Trophoblast cell (in vitro differentiated cells and primary cell): ENCODE measurements at regions not wholly inside any gene's neighbourhood (a gene's known extent, or its start where the extent isn't known, plus 50 kb on each side); places are given as distances from the start of the nearest gene placed in this dataset.
A peak's percentile ranks its signal among the peaks of the same experiment; 100 is the strongest.

ENCODE experiments used
- DNase-seq, 2 donors: peaks; one replicate each; pipeline ENCODE4 v3.0.0-alpha.2; 2016
- H2AFZ ChIP-seq: 2 replicates; pipeline ENCODE4 v1.6.1; 2013; ENCODE audit warnings: low read length, moderate library complexity, mild to moderate bottlenecking; ENCODE audit not compliant: insufficient read depth, poor library complexity
- H2AK5ac ChIP-seq: 2 replicates; pipeline ENCODE4 v1.6.1; 2013; ENCODE audit warnings: mild to moderate bottlenecking, low read length
- H2BK120ac ChIP-seq: 2 replicates; pipeline ENCODE4 v1.6.1; 2013; ENCODE audit warnings: low read length, mild to moderate bottlenecking, moderate library complexity; ENCODE audit not compliant: insufficient read depth, poor library complexity
- H2BK12ac ChIP-seq: 2 replicates; pipeline ENCODE4 v1.6.1; 2013; ENCODE audit warnings: mild to moderate bottlenecking, low read length, moderate library complexity
- H2BK5ac ChIP-seq: 2 replicates; pipeline ENCODE4 v1.6.1; 2013; ENCODE audit warnings: low read length, low read depth, moderate library complexity, mild to moderate bottlenecking; ENCODE audit not compliant: poor library complexity
- H3K14ac ChIP-seq: 2 replicates; pipeline ENCODE4 v1.6.1; 2013; ENCODE audit warnings: mild to moderate bottlenecking, low read length
- H3K18ac ChIP-seq: 2 replicates; pipeline ENCODE4 v1.6.1; 2013; ENCODE audit warnings: mild to moderate bottlenecking, low read length
- H3K23ac ChIP-seq: 2 replicates; pipeline ENCODE4 v1.6.1; 2013; ENCODE audit warnings: low read length
- H3K27ac ChIP-seq: 2 replicates; pipeline ENCODE4 v1.5.1; 2013; ENCODE audit warnings: low read depth, mild to moderate bottlenecking, inconsistent platforms, low read length, moderate library complexity
- H3K27me3 ChIP-seq: 2 replicates; pipeline ENCODE4 v1.6.1; 2013; ENCODE audit warnings: inconsistent platforms, mild to moderate bottlenecking, low read length, moderate library complexity; ENCODE audit not compliant: insufficient read depth
- H3K36me3 ChIP-seq, 2 experiments: 1 replicate in 1 of 2; 2 replicates in 1 of 2; pipeline ENCODE4 v1.6.1; 2013; ENCODE audit warnings: low read length in 2 of 2, mild to moderate bottlenecking in 2 of 2, moderate library complexity in 1 of 2; ENCODE audit not compliant: insufficient read depth in 2 of 2, control insufficient read depth in 1 of 2
- H3K4ac ChIP-seq: 2 replicates; pipeline ENCODE4 v1.6.1; 2013; ENCODE audit warnings: low read depth, mild to moderate bottlenecking, low read length, moderate library complexity
- H3K4me1 ChIP-seq, 2 experiments: 1 replicate in 1 of 2; 2 replicates in 1 of 2; pipeline ENCODE4 v1.6.1; 2013; ENCODE audit warnings: low read length in 2 of 2, mild to moderate bottlenecking in 2 of 2, moderate library complexity in 1 of 2; ENCODE audit not compliant: insufficient read depth in 2 of 2, control insufficient read depth in 1 of 2
- H3K4me2 ChIP-seq: 2 replicates; pipeline ENCODE4 v1.6.1; 2013; ENCODE audit warnings: inconsistent platforms, mild to moderate bottlenecking, low read length, moderate library complexity
- H3K4me3 ChIP-seq: 2 replicates; pipeline ENCODE4 v1.5.1; 2013; ENCODE audit warnings: mild to moderate bottlenecking, low read depth, low read length, inconsistent platforms
- H3K79me1 ChIP-seq: one replicate; pipeline ENCODE4 v1.6.1; 2013; ENCODE audit warnings: low read length
- H3K79me2 ChIP-seq: 2 replicates; pipeline ENCODE4 v1.6.1; 2013; ENCODE audit warnings: low read length, mild to moderate bottlenecking; ENCODE audit not compliant: control insufficient read depth, insufficient read depth, poor library complexity
- H3K9ac ChIP-seq: 2 replicates; pipeline ENCODE4 v1.6.1; 2013; ENCODE audit warnings: mild to moderate bottlenecking, low read length
- H3K9me3 ChIP-seq: 2 replicates; pipeline ENCODE4 v1.6.1; 2013; ENCODE audit warnings: low read depth, mild to moderate bottlenecking, control low read depth, inconsistent platforms, low read length; ENCODE audit not compliant: insufficient read depth
- H4K12ac ChIP-seq: 2 replicates; pipeline ENCODE4 v1.6.1; 2013; ENCODE audit warnings: low read depth, mild to moderate bottlenecking, low read length, moderate library complexity
- H4K8ac ChIP-seq: 2 replicates; pipeline ENCODE4 v1.6.1; 2013; ENCODE audit warnings: low read depth, mild to moderate bottlenecking, low read length, moderate library complexity
- H4K91ac ChIP-seq: one replicate; pipeline ENCODE4 v1.6.1; 2013; ENCODE audit warnings: low read depth, mild to moderate bottlenecking, low read length, moderate library complexity
- WGBS: extraction: QIAGEN DNeasy Blood & Tissue Kit; methylation state at CpG from one replicate; pipeline ENCODE4 v1.1.7; 2013; ENCODE audit warnings: missing lambda C conversion rate; ENCODE audit not compliant: insufficient read length, insufficient coverage; ENCODE audit errors: extremely low coverage; 5-methylcytosine and 5-hydroxymethylcytosine counted together

DNA sequence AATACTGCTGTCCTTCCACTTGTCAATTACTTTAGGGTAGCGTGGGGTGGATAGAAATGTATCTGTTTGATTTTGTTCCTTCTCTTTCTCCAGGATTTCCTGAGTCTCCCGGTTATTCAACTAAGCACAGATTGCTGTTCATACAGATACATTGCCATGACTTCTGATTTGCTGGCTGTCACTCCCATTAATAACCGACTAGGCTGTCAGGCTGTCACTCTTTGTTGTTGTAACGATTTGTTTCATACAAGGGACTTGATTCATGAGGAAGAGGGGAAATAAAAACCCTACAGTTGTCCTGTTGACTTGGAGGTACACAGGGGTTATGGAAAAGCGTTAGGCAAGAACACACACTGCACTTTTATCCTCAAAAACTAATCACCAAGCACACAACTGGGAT, 302.7 kb upstream of the SMIM21 start:
- Histone ChIP-seq H3K4ac (no peak overlapping the region), H2AFZ (no peak overlapping the region), H2BK5ac (no peak overlapping the region), H3K4me2 (no peak overlapping the region), H3K79me1 (no peaks in the 10 kb centered on the region), H3K18ac (no peak overlapping the region), H3K27me3 (no peaks in the 10 kb centered on the region), H2BK12ac (no peak overlapping the region), H3K9ac (no peak overlapping the region), H3K9me3 (no peaks in the 10 kb centered on the region), H3K14ac (no peak overlapping the region), H3K79me2 (no peaks in the 10 kb centered on the region), H2BK120ac (no peak overlapping the region), H3K27ac (no peak overlapping the region), H3K36me3 (no peaks in the 10 kb centered on the region), H3K4me3 (no peak overlapping the region), H3K23ac (no peak overlapping the region), H4K12ac (no peak overlapping the region), H4K91ac (no peak overlapping the region), H3K4me1 (no peaks in the 10 kb centered on the region), H4K8ac (no peak overlapping the region), H2AK5ac (no peak overlapping the region)
- no peak for DNase-seq
- no CpG with 5 or more reads among the region's 5 CpGs for WGBS

DNA sequence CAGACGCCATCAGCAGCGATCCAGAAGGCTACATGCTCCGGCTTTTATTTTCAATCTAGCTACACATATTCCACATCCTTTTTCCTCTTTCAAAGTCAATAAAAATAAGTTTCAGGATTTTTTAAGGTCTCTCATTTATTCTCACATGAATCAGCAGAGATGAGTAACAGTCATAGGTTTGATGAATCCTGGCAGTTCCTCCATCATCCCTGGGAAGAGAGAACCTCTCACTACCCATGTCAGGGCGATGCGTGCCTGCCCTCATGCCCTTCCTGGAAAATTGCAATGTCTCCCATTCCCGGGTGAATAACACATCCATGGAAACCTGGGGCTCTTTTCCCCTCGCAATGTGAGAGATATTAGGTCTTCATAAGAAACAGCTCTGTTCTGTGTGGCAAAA, 301.1 kb upstream of the SMIM21 start:
- no peak overlapping the region for H3K23ac ChIP-seq
- H3K18ac ChIP-seq, result no peak overlapping the region
- no peak overlapping the region for H4K12ac ChIP-seq
- no peak overlapping the region for H3K4me2 ChIP-seq
- H3K9me3 ChIP-seq, result no peaks in the 10 kb centered on the region
- H3K79me1 ChIP-seq, result no peaks in the 10 kb centered on the region
- no peak overlapping the region for H2AFZ ChIP-seq
- H3K9ac ChIP-seq, result no peak overlapping the region
- no peak overlapping the region for H3K14ac ChIP-seq
- no peak overlapping the region for H2AK5ac ChIP-seq
- H4K8ac ChIP-seq, result no peak overlapping the region
- H2BK120ac ChIP-seq, result no peak overlapping the region
- no CpG with 5 or more reads among the region's 7 CpGs for WGBS
- H3K4me3 ChIP-seq, result no peak overlapping the region
- no peaks in the 10 kb centered on the region for H3K36me3 ChIP-seq
- no peak overlapping the region for H2BK12ac ChIP-seq
- no peak overlapping the region for H3K4ac ChIP-seq
- no peak overlapping the region for H3K27ac ChIP-seq
- H3K79me2 ChIP-seq, result no peaks in the 10 kb centered on the region
- no peaks in the 10 kb centered on the region for H3K27me3 ChIP-seq
- no peak for DNase-seq
- no peak overlapping the region for H4K91ac ChIP-seq
- no peaks in the 10 kb centered on the region for H3K4me1 ChIP-seq
- H2BK5ac ChIP-seq, result no peak overlapping the region

DNA sequence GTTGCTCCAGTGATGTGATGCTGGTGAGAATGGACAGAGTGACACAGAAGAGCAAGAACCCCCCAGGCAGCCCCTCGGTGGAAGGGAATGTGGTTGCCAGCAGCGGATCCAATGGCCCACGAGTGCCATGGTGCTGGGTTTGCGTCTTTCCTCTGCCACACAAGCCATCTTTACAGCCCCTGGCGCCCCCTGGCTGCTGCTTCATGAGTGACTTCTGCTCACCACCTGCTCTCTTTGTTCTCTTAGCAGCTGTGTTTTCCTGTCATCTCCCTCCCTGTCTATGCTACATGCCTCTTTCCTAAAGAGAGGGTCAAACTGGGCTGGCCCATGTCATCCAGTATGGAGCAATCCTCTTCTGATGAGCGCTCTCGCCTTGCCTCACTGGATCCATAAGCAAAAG, 300.0 kb upstream of the SMIM21 start:
- Histone ChIP-seq H3K4me1 (no peaks in the 10 kb centered on the region), H3K4me3 (no peak overlapping the region), H3K14ac (no peak overlapping the region), H3K23ac (no peak overlapping the region), H2BK120ac (no peak overlapping the region), H3K9ac (no peak overlapping the region), H4K91ac (no peak overlapping the region), H3K36me3 (no peaks in the 10 kb centered on the region), H2AFZ (no peak overlapping the region), H3K27me3 (no peaks in the 10 kb centered on the region), H3K79me2 (no peaks in the 10 kb centered on the region), H3K4ac (no peak overlapping the region), H3K27ac (no peak overlapping the region), H2BK12ac (no peak overlapping the region), H3K9me3 (no peaks in the 10 kb centered on the region), H3K18ac (no peak overlapping the region), H3K79me1 (no peaks in the 10 kb centered on the region), H4K8ac (no peak overlapping the region), H4K12ac (no peak overlapping the region), H2AK5ac (no peak overlapping the region), H2BK5ac (no peak overlapping the region), H3K4me2 (no peak overlapping the region)
- peak in 1 of 2 donors; percentile 4 for DNase-seq
- WGBS, result no CpG with 5 or more reads among the region's 7 CpGs

DNA sequence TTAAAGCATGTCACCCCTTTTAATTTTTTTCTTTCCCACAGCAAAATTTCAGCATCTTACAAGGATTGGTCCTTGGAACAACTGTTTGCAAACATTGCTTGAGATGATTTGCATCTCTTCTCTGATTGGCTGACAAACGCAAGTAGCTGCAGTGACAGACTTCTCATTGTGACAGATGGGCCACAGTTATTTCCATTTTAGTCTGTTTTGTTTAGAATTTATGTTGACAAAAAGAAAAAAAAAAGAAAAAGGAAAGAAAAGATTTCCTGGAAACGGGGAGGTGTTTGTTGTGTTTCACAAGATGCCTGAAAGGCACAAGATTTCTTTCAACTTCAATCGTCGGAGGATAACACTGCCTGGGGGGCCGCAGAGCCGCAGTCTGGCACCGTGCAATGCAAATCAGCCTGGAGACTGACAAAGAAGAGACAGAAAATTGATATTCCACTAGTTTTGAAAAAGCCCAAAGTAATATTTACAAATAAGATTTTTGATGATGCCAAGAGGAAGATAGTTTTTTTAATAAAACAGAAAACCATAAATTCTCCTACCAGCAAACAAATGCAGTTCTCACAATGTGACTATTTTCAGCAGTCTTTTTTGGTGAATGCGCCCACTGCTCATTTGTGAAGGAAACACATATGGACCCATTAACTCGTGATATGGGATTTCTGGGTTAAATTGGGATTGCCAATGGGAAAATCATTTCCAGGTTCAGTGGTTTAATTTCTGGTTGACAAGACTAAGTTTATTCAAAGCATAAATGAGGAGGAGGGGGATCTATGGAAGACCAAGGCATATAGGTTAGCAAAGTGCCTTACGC, 296.2 kb upstream of the SMIM21 start:
- H2BK5ac ChIP-seq, result no peak overlapping the region

More for the DNA sequence above, 296.2 kb upstream of the SMIM21 start:
- DNase-seq, result no peak
- H3K79me2 ChIP-seq, result no peaks in the 10 kb centered on the region
- H2BK120ac ChIP-seq, result no peak overlapping the region
- H2AK5ac ChIP-seq, result no peak overlapping the region
- no peaks in the 10 kb centered on the region for H3K27me3 ChIP-seq
- no peak overlapping the region for H3K23ac ChIP-seq
- H3K27ac ChIP-seq, result no peak overlapping the region
- WGBS, result no CpG with 5 or more reads among the region's 10 CpGs
- H3K9me3 ChIP-seq, result peaks cover 3% of the 10 kb centered on the region
- no peak overlapping the region for H3K4me2 ChIP-seq
- no peak overlapping the region for H2BK12ac ChIP-seq
- no peak overlapping the region for H3K4ac ChIP-seq
- H3K4me1 ChIP-seq, result no peaks in the 10 kb centered on the region
- no peak overlapping the region for H4K91ac ChIP-seq
- no peak overlapping the region for H2AFZ ChIP-seq
- H3K14ac ChIP-seq, result no peak overlapping the region
- H3K79me1 ChIP-seq, result no peaks in the 10 kb centered on the region
- H3K36me3 ChIP-seq, result peaks cover 0 to 2% of the 10 kb centered on the region in 2 experiments
- H4K12ac ChIP-seq, result no peak overlapping the region
- H3K9ac ChIP-seq, result no peak overlapping the region
- H3K4me3 ChIP-seq, result no peak overlapping the region
- no peak overlapping the region for H3K18ac ChIP-seq
- no peak overlapping the region for H4K8ac ChIP-seq
